Endothelial cell of umbilical vein (primary cell): ENCODE measurements at regions not wholly inside any gene's neighbourhood (a gene's known extent, or its start where the extent isn't known, plus 50 kb on each side); places are given as distances from the start of the nearest gene placed in this dataset.

Source experiments
- BruUV-seq: library from RNA; stranded (reverse); fragments of 400-500 nt; replicated peaks from 2 replicates; lab custom pipeline; 2021; lab: Mats Ljungman, UMichigan
- CTCF ChIA-PET: fragments of 300-600, 350-600 bp; sonication (Branson Sonifier 250); formaldehyde crosslinking; loops from one replicate; lab custom pipeline; 2021; ENCODE audit warnings: antibody characterized with exemption, inconsistent platforms; lab: Charles Lee
- POLR2A ChIA-PET: fragments of 300-600, 350-600 bp; sonication (Branson Sonifier 250); formaldehyde crosslinking; loops from one replicate; lab custom pipeline; 2021; ENCODE audit warnings: antibody characterized with exemption, inconsistent platforms; lab: Charles Lee
- DNase-seq: peaks from one replicate; pipeline ENCODE4 v3.0.0-alpha.2; 2011; ENCODE audit warnings: low read depth, low spot score
- FAIRE-seq: peaks from 2 replicates; lab custom pipeline; 2011; peaks lifted over from hg19 to GRCh38; lab: Jason Lieb, UNC
- H2AFZ ChIP-seq: 2 replicates; pipeline ENCODE4 v1.6.0; 2012; ENCODE audit warnings: low read depth, low read length, control low read depth, inconsistent platforms
- H3K27ac ChIP-seq: 2 replicates; pipeline ENCODE4 v1.5.1; 2011; ENCODE audit warnings: low read depth, mild to moderate bottlenecking, control low read depth, low read length, moderate library complexity; ENCODE audit not compliant: insufficient read depth
- H3K27me3 ChIP-seq, 2 experiments: 2 replicates each; pipeline versions ENCODE4 v1.6.0 to v1.6.1; 2011; ENCODE audit warnings: low read length in 2 of 2, mixed read lengths in 1 of 2; ENCODE audit not compliant: control insufficient read depth in 2 of 2, insufficient read depth in 2 of 2
- H3K36me3 ChIP-seq, 2 experiments: 2 replicates in 1 of 2; 3 replicates in 1 of 2; pipeline ENCODE4 v1.5.1; 2011; ENCODE audit warnings: low read length in 2 of 2, mild to moderate bottlenecking in 1 of 2, moderate library complexity in 1 of 2; ENCODE audit not compliant: control insufficient read depth in 2 of 2, insufficient read depth in 2 of 2; ENCODE audit errors: extremely low read depth in 1 of 2
- H3K4me1 ChIP-seq: 3 replicates; pipeline ENCODE4 v1.5.1; 2011; ENCODE audit warnings: mild to moderate bottlenecking, low read length; ENCODE audit not compliant: control insufficient read depth, insufficient read depth; ENCODE audit errors: extremely low read depth
- H3K4me2 ChIP-seq: 2 replicates; pipeline ENCODE4 v1.6.1; 2011; ENCODE audit warnings: low read length, control low read depth, mixed read lengths; ENCODE audit not compliant: insufficient read depth
- H3K4me3 ChIP-seq, 3 experiments: fragments of 200-600 bp in 1 of 3; sonication (generic), shearing (Covaris generic) in 1 of 3; replicated peaks in 1 of 3; 2 replicates each; pipeline ENCODE4 v1.5.1; 2011 to 2016; ENCODE audit warnings: control low read depth in 3 of 3, low read length in 3 of 3, mild to moderate bottlenecking in 2 of 3, inconsistent platforms in 1 of 3, low read depth in 1 of 3, moderate library complexity in 1 of 3; ENCODE audit not compliant: insufficient read depth in 1 of 3
- H3K79me2 ChIP-seq: 2 replicates; pipeline ENCODE4 v1.6.0; 2012; ENCODE audit warnings: low read length, inconsistent platforms; ENCODE audit not compliant: control insufficient read depth, insufficient read depth
- H3K9ac ChIP-seq: replicated peaks from 2 replicates; pipeline ENCODE3; 2011; ENCODE audit warnings: low read length, control low read depth; ENCODE audit not compliant: insufficient read depth; ENCODE audit errors: extremely low read depth
- H3K9me1 ChIP-seq: replicated peaks from 3 replicates; pipeline ENCODE4 v1.6.0; 2011; ENCODE audit warnings: mild to moderate bottlenecking, low read length; ENCODE audit not compliant: control insufficient read depth, insufficient read depth; ENCODE audit errors: extremely low read depth
- H3K9me3 ChIP-seq: replicated peaks from 2 replicates; pipeline ENCODE4 v1.5.1; 2012; ENCODE audit warnings: low read length, inconsistent platforms; ENCODE audit not compliant: control insufficient read depth, insufficient read depth
- H4K20me1 ChIP-seq: replicated peaks from 2 replicates; pipeline ENCODE3; 2011; ENCODE audit warnings: mild to moderate bottlenecking, low read length; ENCODE audit not compliant: control insufficient read depth, insufficient read depth; ENCODE audit errors: extremely low read depth
- EZH2 ChIP-seq: IDR thresholded peaks from 2 replicates; pipeline ENCODE4 v1.6.1; 2012; ENCODE audit warnings: borderline replicate concordance, low read depth, mild to moderate bottlenecking, moderate library complexity, low read length, inconsistent platforms; ENCODE audit not compliant: severe bottlenecking
- FOS ChIP-seq: IDR thresholded peaks from 2 replicates; pipeline ENCODE4 v1.6.1; 2011; ENCODE audit warnings: mild to moderate bottlenecking, low read length, moderate library complexity, borderline replicate concordance; ENCODE audit not compliant: insufficient read depth
- GATA2 ChIP-seq: IDR thresholded peaks from 2 replicates; pipeline ENCODE4 v1.7.0; 2011; ENCODE audit warnings: low read depth, mild to moderate bottlenecking, moderate library complexity, mixed read lengths, low read length; ENCODE audit not compliant: insufficient read length, insufficient read depth
- JUN ChIP-seq: IDR thresholded peaks from 2 replicates; pipeline ENCODE4 v1.6.1; 2011; ENCODE audit warnings: borderline replicate concordance, low read depth; ENCODE audit not compliant: insufficient read length, insufficient read depth
- MYC ChIP-seq: IDR thresholded peaks from one replicate; pipeline ENCODE4 v1.6.1; 2011; ENCODE audit warnings: mild to moderate bottlenecking, low read depth, low read length
- POLR2A ChIP-seq: IDR thresholded peaks from 2 replicates; pipeline ENCODE4 v1.6.1; 2012; ENCODE audit warnings: low read depth, mild to moderate bottlenecking, control low read depth, low read length
- POLR2AphosphoS5 ChIP-seq: IDR thresholded peaks from 2 replicates; pipeline ENCODE4 v1.6.1; 2012; ENCODE audit warnings: low read depth, mild to moderate bottlenecking, control low read depth, low read length, moderate library complexity; ENCODE audit not compliant: insufficient read depth
- dilution Hi-C: fragments of 300-500 bp; cut with MboI; formaldehyde crosslinking; loops from one replicate; pipeline ENCODE4 v1.15.0; 2019; ENCODE audit warnings: low sequenced_read_pairs; ENCODE audit not compliant: extremely low pct_ligation_motif_present
- intact Hi-C: fragments of 100-400 bp; cut with micrococcal nuclease; formaldehyde crosslinking; loops from one replicate; pipeline ENCODE4 v1.10.0; 2022
- TF ChIP-seq, protein P1 (sequence below), 2 donors: IDR thresholded peaks; 1 replicate in 1 of 2; 2 replicates in 1 of 2; pipeline ENCODE4 v1.5.1; 2011; ENCODE audit warnings: low read length in 2 of 2, mild to moderate bottlenecking in 2 of 2, moderate library complexity in 2 of 2, control low read depth in 1 of 2, inconsistent platforms in 1 of 2, low read depth in 1 of 2; ENCODE audit not compliant: insufficient read depth in 1 of 2; ENCODE audit errors: extremely low read depth in 1 of 2
- TF ChIP-seq, protein P2 (sequence below): IDR thresholded peaks from 2 replicates; pipeline ENCODE4 v1.6.1; 2011; ENCODE audit not compliant: insufficient read depth, insufficient read length

DNA sequence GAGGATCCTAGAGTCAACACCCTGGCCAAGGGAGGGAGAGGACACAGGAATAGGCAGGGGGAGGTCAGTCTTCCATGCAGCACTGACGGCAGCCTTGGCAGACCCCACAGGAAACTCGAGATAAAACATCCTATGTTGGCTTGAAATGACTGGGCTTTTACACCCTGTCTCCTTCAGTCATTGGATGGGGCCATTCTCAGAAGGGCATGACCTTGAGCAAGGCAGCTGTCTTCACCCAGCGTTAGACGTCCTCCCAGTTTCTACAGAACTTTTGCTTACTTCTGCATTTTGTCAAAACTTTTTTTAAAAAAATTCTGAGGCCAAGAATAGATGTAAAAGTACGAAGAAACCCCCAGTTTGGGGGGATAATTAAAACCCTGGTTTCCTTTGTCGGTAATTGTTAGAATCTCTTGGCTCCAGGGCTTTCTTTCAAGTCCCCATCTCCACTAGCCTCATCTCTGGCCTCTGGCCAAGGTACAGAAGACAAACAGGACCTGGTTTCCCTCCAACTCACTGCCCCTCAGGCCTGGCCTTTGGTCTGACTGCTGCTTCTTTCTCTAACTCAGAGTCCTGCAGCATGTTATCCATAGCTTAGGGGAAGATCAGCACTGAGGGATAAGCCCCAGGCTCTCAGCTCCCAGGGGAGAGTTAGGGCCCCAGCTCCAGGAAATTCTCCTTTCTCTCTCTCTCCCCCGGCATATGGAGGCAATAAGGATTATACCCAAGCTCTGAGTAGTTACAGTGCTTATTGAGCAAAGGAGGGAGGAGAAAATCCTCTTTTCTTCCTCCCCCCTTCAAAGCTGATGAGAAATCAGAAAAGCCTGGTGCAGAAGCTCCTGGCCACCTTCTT, 51.6 kb upstream of the KCND3 start:
- FAIRE-seq (no peak), DNase-seq (no peak)
- Histone ChIP-seq H3K27ac (no peak overlapping the region), H3K36me3 (no peaks in the 10 kb centered on the region), H4K20me1 (no peaks in the 10 kb centered on the region), H3K4me3 (no peak overlapping the region), H3K9me3 (no peaks in the 10 kb centered on the region), H3K27me3 (no peaks in the 10 kb centered on the region), H3K4me2 (no peak overlapping the region), H3K4me1 (no peaks in the 10 kb centered on the region), H2AFZ (no peak overlapping the region), H3K9me1 (no peaks in the 10 kb centered on the region), H3K79me2 (no peaks in the 10 kb centered on the region), H3K9ac (no peak overlapping the region)
- TF ChIP-seq POLR2A (no peak), JUN (no peak), GATA2 (no peak), EZH2 (no peak), POLR2AphosphoS5 (no peak), MYC (no peak), FOS (no peak)
- TF ChIP-seq, protein P1, sequence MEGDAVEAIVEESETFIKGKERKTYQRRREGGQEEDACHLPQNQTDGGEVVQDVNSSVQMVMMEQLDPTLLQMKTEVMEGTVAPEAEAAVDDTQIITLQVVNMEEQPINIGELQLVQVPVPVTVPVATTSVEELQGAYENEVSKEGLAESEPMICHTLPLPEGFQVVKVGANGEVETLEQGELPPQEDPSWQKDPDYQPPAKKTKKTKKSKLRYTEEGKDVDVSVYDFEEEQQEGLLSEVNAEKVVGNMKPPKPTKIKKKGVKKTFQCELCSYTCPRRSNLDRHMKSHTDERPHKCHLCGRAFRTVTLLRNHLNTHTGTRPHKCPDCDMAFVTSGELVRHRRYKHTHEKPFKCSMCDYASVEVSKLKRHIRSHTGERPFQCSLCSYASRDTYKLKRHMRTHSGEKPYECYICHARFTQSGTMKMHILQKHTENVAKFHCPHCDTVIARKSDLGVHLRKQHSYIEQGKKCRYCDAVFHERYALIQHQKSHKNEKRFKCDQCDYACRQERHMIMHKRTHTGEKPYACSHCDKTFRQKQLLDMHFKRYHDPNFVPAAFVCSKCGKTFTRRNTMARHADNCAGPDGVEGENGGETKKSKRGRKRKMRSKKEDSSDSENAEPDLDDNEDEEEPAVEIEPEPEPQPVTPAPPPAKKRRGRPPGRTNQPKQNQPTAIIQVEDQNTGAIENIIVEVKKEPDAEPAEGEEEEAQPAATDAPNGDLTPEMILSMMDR (IDR thresholded peaks at IDR 0.05; ENCODE audit: extremely low read depth in 1 of 2, insufficient read depth in 1 of 2, low read depth in 1 of 2, low read length in 2 of 2): no peak
- TF ChIP-seq, protein P2, sequence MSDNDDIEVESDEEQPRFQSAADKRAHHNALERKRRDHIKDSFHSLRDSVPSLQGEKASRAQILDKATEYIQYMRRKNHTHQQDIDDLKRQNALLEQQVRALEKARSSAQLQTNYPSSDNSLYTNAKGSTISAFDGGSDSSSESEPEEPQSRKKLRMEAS: no peak
- intact Hi-C loops (no loop called here), dilution Hi-C loops (no loop called here)
- ChIA-PET CTCF (no interaction called here), POLR2A (no interaction called here)
- no TSS peak for BruUV-seq
